WTC11 (cell line): ENCODE measurements at regions not wholly inside any gene's neighbourhood (a gene's known extent, or its start where the extent isn't known, plus 50 kb on each side); places are given as distances from the start of the nearest gene placed in this dataset.

Source experiments
- ATAC-seq: fragments of 200-7000 bp; cut with Tn5 transposase; 2 replicates; pipeline ENCODE4 v1.10.0; 2021; ENCODE audit warnings: mild to moderate bottlenecking, moderate library complexity
- CTCF ChIA-PET: fragments of 300-600 bp; sonication (Branson Sonifier 250); formaldehyde crosslinking; loops from one replicate; lab custom pipeline; 2021; ENCODE audit warnings: antibody characterized with exemption; lab: Charles Lee
- POLR2A ChIA-PET: fragments of 350-600 bp; sonication (Branson Sonifier 250); formaldehyde crosslinking; loops from one replicate; lab custom pipeline; 2021; ENCODE audit warnings: antibody characterized with exemption; lab: Charles Lee
- DNase-seq: peaks from one replicate; pipeline ENCODE4 v3.0.0; 2021; ENCODE audit warnings: low spot score
- H3K27ac Mint-ChIP-seq: 2 replicates; pipeline ENCODE4 v1.8.0; 2021; ENCODE audit warnings: mixed read lengths
- H3K27me3 Mint-ChIP-seq: 2 replicates; pipeline ENCODE4 v1.8.0; 2021; ENCODE audit warnings: low read depth, mild to moderate bottlenecking, moderate library complexity, mixed read lengths
- H3K36me3 Mint-ChIP-seq: 2 replicates; pipeline ENCODE4 v1.8.0; 2021; ENCODE audit warnings: mixed read lengths
- H3K4me1 Mint-ChIP-seq: 2 replicates; pipeline ENCODE4 v1.8.0; 2022; ENCODE audit warnings: mixed read lengths
- H3K4me3 Mint-ChIP-seq: 2 replicates; pipeline ENCODE4 v1.8.0; 2021; ENCODE audit warnings: mild to moderate bottlenecking, moderate library complexity, mixed read lengths
- H3K9me3 Mint-ChIP-seq: 2 replicates; pipeline ENCODE4 v1.8.0; 2021; ENCODE audit warnings: mixed read lengths
- AFF4 ChIP-seq: sonication (generic); formaldehyde crosslinking; IDR thresholded peaks from 2 replicates; pipeline ENCODE4 v1.8.1; 2023; ENCODE audit warnings: mild to moderate bottlenecking, missing genetic modification reagents, borderline replicate concordance
- ARID4B ChIP-seq: sonication (generic); formaldehyde crosslinking; IDR thresholded peaks from 2 replicates; pipeline ENCODE4 v1.8.0; 2023; ENCODE audit warnings: missing genetic modification reagents, mild to moderate bottlenecking, borderline replicate concordance
- ATF3 ChIP-seq: sonication (generic); formaldehyde crosslinking; conservative IDR thresholded peaks from 2 replicates; pipeline ENCODE4 v1.8.1; 2022; ENCODE audit warnings: mild to moderate bottlenecking, missing genetic modification reagents
- CREB1 ChIP-seq: sonication (generic); formaldehyde crosslinking; IDR thresholded peaks from 2 replicates; pipeline ENCODE4 v1.8.0; 2023; ENCODE audit warnings: mild to moderate bottlenecking, missing genetic modification reagents
- CREM ChIP-seq: sonication (generic); formaldehyde crosslinking; IDR thresholded peaks from 2 replicates; pipeline ENCODE4 v1.8.1; 2022; ENCODE audit warnings: mild to moderate bottlenecking, missing genetic modification reagents, moderate library complexity
- ETV6 ChIP-seq: sonication (generic); formaldehyde crosslinking; IDR thresholded peaks from 2 replicates; pipeline ENCODE4 v1.8.1; 2022; ENCODE audit warnings: mild to moderate bottlenecking, missing genetic modification reagents
- FOXP1 ChIP-seq: sonication (generic); formaldehyde crosslinking; IDR thresholded peaks from 2 replicates; pipeline ENCODE4 v1.8.0; 2022; ENCODE audit warnings: missing genetic modification reagents, mild to moderate bottlenecking, moderate library complexity, borderline replicate concordance
- JAZF1 ChIP-seq: fragments of 250-450 bp; sonication (Bioruptor Pico); IDR thresholded peaks from 2 replicates; pipeline ENCODE4 v1.9.0; 2021; ENCODE audit warnings: moderate library complexity, mild to moderate bottlenecking, inconsistent platforms
- JUN ChIP-seq: sonication (generic); formaldehyde crosslinking; IDR thresholded peaks from 2 replicates; pipeline ENCODE4 v1.8.0; 2023; ENCODE audit warnings: mild to moderate bottlenecking, missing genetic modification reagents
- OVOL2 ChIP-seq: fragments of 250-450 bp; sonication (Bioruptor Pico); IDR thresholded peaks from 2 replicates; pipeline ENCODE4 v1.9.0; 2021; ENCODE audit warnings: mild to moderate bottlenecking, borderline replicate concordance
- PREB ChIP-seq: sonication (generic); formaldehyde crosslinking; IDR thresholded peaks from 2 replicates; pipeline ENCODE4 v1.8.1; 2022; ENCODE audit warnings: mild to moderate bottlenecking, missing genetic modification reagents, moderate library complexity, borderline replicate concordance
- RORB ChIP-seq: fragments of 250-450 bp; sonication (Bioruptor Pico); IDR thresholded peaks from 2 replicates; pipeline ENCODE4 v1.9.0; 2021; ENCODE audit warnings: mild to moderate bottlenecking
- SOX15 ChIP-seq: fragments of 250-450 bp; sonication (Bioruptor Pico); IDR thresholded peaks from 2 replicates; pipeline ENCODE4 v1.9.0; 2021; ENCODE audit warnings: mild to moderate bottlenecking
- USF1 ChIP-seq: sonication (generic); formaldehyde crosslinking; IDR thresholded peaks from 2 replicates; pipeline ENCODE4 v1.8.0; 2022; ENCODE audit warnings: mild to moderate bottlenecking, missing genetic modification reagents
- ZMAT4 ChIP-seq: fragments of 250-450 bp; sonication (Bioruptor Pico); IDR thresholded peaks from 2 replicates; pipeline ENCODE4 v1.9.0; 2021; ENCODE audit warnings: mild to moderate bottlenecking

- H3K4me1 Mint-ChIP-seq = peaks cover 14% of the 10 kb centered on the region
- TF ChIP-seq ARID4B (CRISPR knock-in tag) (no peak), ETV6 (CRISPR knock-in tag) (no peak), FOXP1 (CRISPR knock-in tag) (no peak), JAZF1 (no peak), USF1 (CRISPR knock-in tag) (no peak), ZMAT4 (CRISPR knock-in tag) (no peak), PREB (no peak), RORB (CRISPR knock-in tag) (no peak), CREB1 (CRISPR knock-in tag) (no peak), OVOL2 (CRISPR knock-in tag) (no peak), ATF3 (CRISPR knock-in tag) (no peak), AFF4 (no peak), JUN (no peak), CREM (CRISPR knock-in tag) (no peak), SOX15 (CRISPR knock-in tag) (no peak)
- TF ChIP-seq, all 79 proteins: peak for 0
- H3K27me3 Mint-ChIP-seq = no peaks in the 10 kb centered on the region
- ChIA-PET CTCF (no interaction called here), POLR2A (no interaction called here)
- H3K9me3 Mint-ChIP-seq = no peaks in the 10 kb centered on the region
- no peaks in the 10 kb centered on the region for H3K36me3 Mint-ChIP-seq
- H3K27ac Mint-ChIP-seq = peak overlapping the region; percentile 31; the same call in 1 of the 2 replicates
- DNase-seq (no peak), ATAC-seq (no peak)
- H3K4me3 Mint-ChIP-seq = no peak overlapping the region
These were observed 249.3 kb upstream of the KCND2 start for GRCh38 chr7:120023494-120024167.
